ENCODE measurements at regions not wholly inside any gene's neighbourhood (a gene's known extent, or its start where the extent isn't known, plus 50 kb on each side); places are given as distances from the start of the nearest gene placed in this dataset.

DNA sequence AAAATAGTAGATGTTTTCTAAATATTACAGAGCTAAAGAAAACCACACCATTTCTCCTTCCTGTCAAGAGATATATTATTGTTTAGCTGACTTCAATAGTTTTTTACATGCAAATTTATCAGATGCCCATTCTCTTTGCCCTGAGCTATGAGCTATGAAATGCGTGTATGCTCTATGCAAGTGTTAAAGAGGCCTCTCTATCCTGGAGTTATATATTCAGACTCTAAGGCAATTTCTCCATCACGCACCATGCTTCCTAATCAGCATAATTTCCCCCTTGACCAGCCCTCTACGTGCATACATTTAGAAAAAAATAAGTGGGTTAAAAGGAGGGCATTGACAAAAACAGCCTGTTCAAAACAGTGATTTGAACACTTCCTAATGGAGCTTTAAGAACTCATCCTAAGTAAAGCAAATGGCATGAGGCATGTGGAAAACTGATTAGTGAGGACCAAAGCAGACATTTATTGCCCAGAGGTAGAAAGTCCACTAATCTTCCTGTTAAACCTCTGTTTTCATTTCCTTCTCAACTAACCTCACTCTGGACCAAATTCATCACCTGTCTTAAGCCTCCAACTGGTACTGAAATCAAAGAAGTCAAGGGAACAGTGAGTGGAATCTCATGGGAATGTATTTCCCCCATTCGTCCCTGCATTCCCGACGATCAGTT, 565.8 kb upstream of the PKN2 start:
- H3K36me3 ChIP-seq = no peaks in the 10 kb centered on the region
- H3K4me1 ChIP-seq = no peaks in the 10 kb centered on the region
- no peak overlapping the region for H3K27ac ChIP-seq
- H3K4me3 ChIP-seq = no peak overlapping the region
- intact Hi-C loops (cut with DNase I; ENCODE audit: low total_unique reads) = no loop called here
- H3K9me3 ChIP-seq = no peaks in the 10 kb centered on the region
- TF ChIP-seq, protein P1, sequence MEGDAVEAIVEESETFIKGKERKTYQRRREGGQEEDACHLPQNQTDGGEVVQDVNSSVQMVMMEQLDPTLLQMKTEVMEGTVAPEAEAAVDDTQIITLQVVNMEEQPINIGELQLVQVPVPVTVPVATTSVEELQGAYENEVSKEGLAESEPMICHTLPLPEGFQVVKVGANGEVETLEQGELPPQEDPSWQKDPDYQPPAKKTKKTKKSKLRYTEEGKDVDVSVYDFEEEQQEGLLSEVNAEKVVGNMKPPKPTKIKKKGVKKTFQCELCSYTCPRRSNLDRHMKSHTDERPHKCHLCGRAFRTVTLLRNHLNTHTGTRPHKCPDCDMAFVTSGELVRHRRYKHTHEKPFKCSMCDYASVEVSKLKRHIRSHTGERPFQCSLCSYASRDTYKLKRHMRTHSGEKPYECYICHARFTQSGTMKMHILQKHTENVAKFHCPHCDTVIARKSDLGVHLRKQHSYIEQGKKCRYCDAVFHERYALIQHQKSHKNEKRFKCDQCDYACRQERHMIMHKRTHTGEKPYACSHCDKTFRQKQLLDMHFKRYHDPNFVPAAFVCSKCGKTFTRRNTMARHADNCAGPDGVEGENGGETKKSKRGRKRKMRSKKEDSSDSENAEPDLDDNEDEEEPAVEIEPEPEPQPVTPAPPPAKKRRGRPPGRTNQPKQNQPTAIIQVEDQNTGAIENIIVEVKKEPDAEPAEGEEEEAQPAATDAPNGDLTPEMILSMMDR (IDR thresholded peaks at IDR 0.05 in 8 of 11, conservative IDR thresholded peaks at IDR 0.05 in 3 of 11) = no peak
- TF ChIP-seq POLR2AphosphoS5 (IDR thresholded peaks at IDR 0.05) (no peak), POLR2A (IDR thresholded peaks at IDR 0.05) (no peak)
- DNase-seq = no peak
- H3K27me3 ChIP-seq (replicated peaks in 1 of 7) = no peaks in the 10 kb centered on the region
- WGBS, 5 donors = 70 to 79% (median 74%) methylated on average over 6 of the region's 6 CpGs

DNA sequence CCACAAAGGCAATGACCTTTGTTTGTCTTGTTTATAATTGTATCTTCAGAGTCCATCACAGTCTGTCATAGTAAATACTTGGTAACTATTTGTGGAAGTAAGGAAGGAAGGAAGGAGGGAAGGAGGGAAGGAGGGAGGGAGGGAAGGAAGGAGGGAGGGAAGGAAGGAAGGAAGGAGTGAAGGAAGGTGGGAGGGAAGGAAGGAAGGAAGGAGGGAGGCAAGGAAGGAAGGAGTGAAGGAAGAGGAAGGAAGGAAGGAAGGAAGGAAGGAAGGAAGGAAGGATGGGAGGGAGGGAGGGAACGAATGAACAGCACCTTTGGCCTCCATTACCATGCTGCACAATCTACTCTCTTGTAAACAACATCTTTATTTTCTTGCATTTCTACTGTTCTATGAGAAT, 559.5 kb upstream of the PKN2 start:
- Histone ChIP-seq H3K27ac (no peak overlapping the region), H3K4me1 (no peaks in the 10 kb centered on the region), H3K4me3 (no peak overlapping the region), H3K27me3 (replicated peaks in 1 of 7) (no peaks in the 10 kb centered on the region), H3K9me3 (no peaks in the 10 kb centered on the region), H3K36me3 (no peaks in the 10 kb centered on the region)
- WGBS, 5 donors = 33 to 47% (median 42%) methylated on average over 1 of the region's 1 CpG
- no peak for TF ChIP-seq POLR2AphosphoS5 (IDR thresholded peaks at IDR 0.05)
- TF ChIP-seq, protein P1 (IDR thresholded peaks at IDR 0.05 in 8 of 11, conservative IDR thresholded peaks at IDR 0.05 in 3 of 11) = no peak
- TF ChIP-seq POLR2A (IDR thresholded peaks at IDR 0.05) = no peak
- no peak for DNase-seq
- intact Hi-C loops (cut with DNase I; ENCODE audit: low total_unique reads) = no loop called here

DNA sequence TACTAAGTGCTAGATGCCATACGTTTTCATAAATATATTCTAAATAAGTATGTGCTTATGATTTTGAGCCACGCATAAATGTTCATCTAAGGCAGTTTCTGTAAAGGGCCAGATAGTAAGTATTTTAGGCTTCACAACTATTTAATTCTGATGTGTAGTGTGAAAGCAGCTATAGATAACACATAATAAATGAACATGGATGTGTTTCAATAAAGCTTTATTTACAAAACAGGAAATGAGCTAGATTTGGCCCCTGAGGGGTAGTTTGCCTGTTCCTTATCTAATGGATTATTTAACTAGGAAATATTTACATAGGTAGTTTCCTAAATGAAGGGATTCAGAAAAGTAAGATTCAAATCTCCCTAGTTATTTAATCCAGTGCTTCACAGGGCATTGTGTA, 557.6 kb upstream of the PKN2 start:
- no peak for DNase-seq
- H3K27ac ChIP-seq = no peak overlapping the region
- H3K27me3 ChIP-seq (replicated peaks in 1 of 7) = no peaks in the 10 kb centered on the region
- TF ChIP-seq POLR2A (IDR thresholded peaks at IDR 0.05) (no peak), POLR2AphosphoS5 (IDR thresholded peaks at IDR 0.05) (no peak)
- TF ChIP-seq, protein P1 (IDR thresholded peaks at IDR 0.05 in 8 of 11, conservative IDR thresholded peaks at IDR 0.05 in 3 of 11) = no peak
- H3K4me1 ChIP-seq = no peaks in the 10 kb centered on the region
- 87 to 94% (median 88%) methylated on average over 2 of the region's 2 CpGs for WGBS, 5 donors
- intact Hi-C loops (cut with DNase I; ENCODE audit: low total_unique reads) = no loop called here
- H3K9me3 ChIP-seq = peaks cover 0 to 4% (median 0%) of the 10 kb centered on the region in 8 donors
- H3K4me3 ChIP-seq = no peak overlapping the region
- no peaks in the 10 kb centered on the region for H3K36me3 ChIP-seq

DNA sequence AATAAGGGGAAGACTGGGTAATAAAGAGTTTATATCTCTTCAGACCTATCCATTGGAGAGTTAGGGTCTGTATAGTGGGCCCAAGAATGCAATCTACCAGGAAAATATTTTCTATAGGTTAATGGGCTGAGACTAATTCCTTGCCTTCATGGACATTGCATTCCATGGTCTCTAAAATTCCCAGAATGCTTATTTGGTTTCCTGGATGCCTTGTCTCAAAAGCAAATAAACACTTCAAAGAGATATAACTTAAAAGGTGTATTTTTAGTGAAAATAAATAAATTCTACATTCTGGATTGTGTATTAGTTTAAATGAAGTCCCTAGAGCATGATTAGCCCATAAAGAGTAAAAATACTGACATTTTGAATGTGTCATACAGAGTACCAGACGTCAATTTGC, 550.1 kb upstream of the PKN2 start:
- no peak for TF ChIP-seq POLR2AphosphoS5 (IDR thresholded peaks at IDR 0.05)
- TF ChIP-seq, protein P1 (IDR thresholded peaks at IDR 0.05 in 8 of 11, conservative IDR thresholded peaks at IDR 0.05 in 3 of 11) = no peak
- TF ChIP-seq POLR2A (IDR thresholded peaks at IDR 0.05) = no peak
- intact Hi-C loops (cut with DNase I; ENCODE audit: low total_unique reads) = no loop called here
- no peak for DNase-seq
- H3K4me1 ChIP-seq = no peaks in the 10 kb centered on the region
- no peak overlapping the region for H3K27ac ChIP-seq
- 66 to 83% (median 78%) methylated on average over 1 of the region's 1 CpG for WGBS, 5 donors
- peaks cover 0 to 8% (median 0%) of the 10 kb centered on the region in 8 donors for H3K9me3 ChIP-seq
- no peaks in the 10 kb centered on the region for H3K27me3 ChIP-seq (replicated peaks in 1 of 7)
- no peak overlapping the region for H3K4me3 ChIP-seq
- H3K36me3 ChIP-seq = no peaks in the 10 kb centered on the region
